Osteocyte (in vitro differentiated cells): ENCODE measurements at regions not wholly inside any gene's neighbourhood (a gene's known extent, or its start where the extent isn't known, plus 50 kb on each side); places are given as distances from the start of the nearest gene placed in this dataset.

ENCODE experiments used
- DNase-seq: peaks from one replicate; pipeline ENCODE4 v3.0.0; 2021; ENCODE audit warnings: mixed read lengths; ENCODE audit not compliant: unreplicated experiment; ENCODE audit errors: extremely low spot score
- H3K27ac Mint-ChIP-seq: one replicate; pipeline ENCODE4 v1.8.0; 2021; ENCODE audit warnings: mild to moderate bottlenecking, mixed read lengths; ENCODE audit not compliant: unreplicated experiment
- H3K27me3 Mint-ChIP-seq: one replicate; pipeline ENCODE4 v1.8.0; 2021; ENCODE audit warnings: mixed read lengths; ENCODE audit not compliant: unreplicated experiment
- H3K36me3 Mint-ChIP-seq: one replicate; pipeline ENCODE4 v1.8.0; 2021; ENCODE audit warnings: mixed read lengths; ENCODE audit not compliant: unreplicated experiment
- H3K4me1 Mint-ChIP-seq: one replicate; pipeline ENCODE4 v1.8.0; 2021; ENCODE audit warnings: mixed read lengths; ENCODE audit not compliant: unreplicated experiment
- H3K4me3 Mint-ChIP-seq: one replicate; pipeline ENCODE4 v1.8.0; 2021; ENCODE audit warnings: mild to moderate bottlenecking, moderate library complexity, mixed read lengths; ENCODE audit not compliant: unreplicated experiment
- H3K9me3 Mint-ChIP-seq: one replicate; pipeline ENCODE4 v1.8.0; 2021; ENCODE audit warnings: mixed read lengths; ENCODE audit not compliant: unreplicated experiment
- TF ChIP-seq, protein P1 (sequence below): fragments of 200-600 bp; sonication (generic); IDR thresholded peaks from 2 replicates; pipeline ENCODE4 v1.5.0; 2021; ENCODE audit warnings: antibody characterized with exemption, mild to moderate bottlenecking, moderate library complexity

DNA sequence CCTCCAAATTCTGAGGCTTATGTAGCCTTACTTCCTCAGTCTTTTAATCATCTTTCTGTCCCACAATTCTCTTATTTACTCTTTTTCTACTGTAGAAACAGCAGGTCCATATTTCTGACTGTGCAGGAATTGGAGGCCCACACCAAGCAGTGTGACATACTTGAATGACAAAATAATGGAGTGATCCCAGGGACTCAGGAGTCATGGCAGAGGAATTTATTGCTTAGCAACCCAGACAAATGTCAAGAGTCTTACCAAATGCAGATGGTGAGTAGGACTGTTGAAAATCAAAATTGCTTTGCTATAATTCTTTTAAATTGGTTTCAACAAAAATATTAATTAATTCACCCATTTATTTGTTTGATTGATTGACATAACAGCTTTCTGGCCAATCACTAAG, 59.9 kb downstream of the HTR1B start:
- TF ChIP-seq, protein P1, sequence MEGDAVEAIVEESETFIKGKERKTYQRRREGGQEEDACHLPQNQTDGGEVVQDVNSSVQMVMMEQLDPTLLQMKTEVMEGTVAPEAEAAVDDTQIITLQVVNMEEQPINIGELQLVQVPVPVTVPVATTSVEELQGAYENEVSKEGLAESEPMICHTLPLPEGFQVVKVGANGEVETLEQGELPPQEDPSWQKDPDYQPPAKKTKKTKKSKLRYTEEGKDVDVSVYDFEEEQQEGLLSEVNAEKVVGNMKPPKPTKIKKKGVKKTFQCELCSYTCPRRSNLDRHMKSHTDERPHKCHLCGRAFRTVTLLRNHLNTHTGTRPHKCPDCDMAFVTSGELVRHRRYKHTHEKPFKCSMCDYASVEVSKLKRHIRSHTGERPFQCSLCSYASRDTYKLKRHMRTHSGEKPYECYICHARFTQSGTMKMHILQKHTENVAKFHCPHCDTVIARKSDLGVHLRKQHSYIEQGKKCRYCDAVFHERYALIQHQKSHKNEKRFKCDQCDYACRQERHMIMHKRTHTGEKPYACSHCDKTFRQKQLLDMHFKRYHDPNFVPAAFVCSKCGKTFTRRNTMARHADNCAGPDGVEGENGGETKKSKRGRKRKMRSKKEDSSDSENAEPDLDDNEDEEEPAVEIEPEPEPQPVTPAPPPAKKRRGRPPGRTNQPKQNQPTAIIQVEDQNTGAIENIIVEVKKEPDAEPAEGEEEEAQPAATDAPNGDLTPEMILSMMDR = no peak

DNA sequence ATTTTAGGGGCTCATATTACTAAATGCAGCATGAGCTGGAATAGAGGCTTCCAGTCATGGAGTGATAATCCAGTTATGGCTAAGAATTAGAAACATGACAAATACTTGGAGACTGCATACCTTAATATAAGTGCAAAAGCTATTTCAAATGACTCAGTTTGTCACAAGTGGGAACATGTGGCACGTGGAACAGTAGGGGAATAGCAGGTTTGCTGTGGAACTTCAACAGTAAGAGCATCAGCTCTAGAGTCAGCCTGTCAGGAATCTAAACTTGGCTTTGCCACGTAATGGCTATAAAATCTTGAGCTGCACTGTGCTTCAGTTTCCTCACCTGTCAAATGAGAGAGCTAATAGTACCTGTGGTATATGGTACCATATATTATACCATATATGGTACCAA, 62.1 kb downstream of the HTR1B start:
- H3K9me3 Mint-ChIP-seq = no peaks in the 10 kb centered on the region
- no peak overlapping the region for H3K27ac Mint-ChIP-seq
- no peak for DNase-seq
- no peaks in the 10 kb centered on the region for H3K27me3 Mint-ChIP-seq
- TF ChIP-seq, protein P1 = no peak
- H3K4me1 Mint-ChIP-seq = peaks cover 10% of the 10 kb centered on the region
- H3K36me3 Mint-ChIP-seq = no peaks in the 10 kb centered on the region
- no peak overlapping the region for H3K4me3 Mint-ChIP-seq

More for the DNA sequence above, 59.9 kb downstream of the HTR1B start:
- Mint-ChIP-seq H3K4me1 (peaks cover 10% of the 10 kb centered on the region), H3K27me3 (no peaks in the 10 kb centered on the region), H3K4me3 (no peak overlapping the region), H3K9me3 (no peaks in the 10 kb centered on the region), H3K36me3 (no peaks in the 10 kb centered on the region), H3K27ac (peak overlapping the region; percentile 14)
- no peak for DNase-seq

DNA sequence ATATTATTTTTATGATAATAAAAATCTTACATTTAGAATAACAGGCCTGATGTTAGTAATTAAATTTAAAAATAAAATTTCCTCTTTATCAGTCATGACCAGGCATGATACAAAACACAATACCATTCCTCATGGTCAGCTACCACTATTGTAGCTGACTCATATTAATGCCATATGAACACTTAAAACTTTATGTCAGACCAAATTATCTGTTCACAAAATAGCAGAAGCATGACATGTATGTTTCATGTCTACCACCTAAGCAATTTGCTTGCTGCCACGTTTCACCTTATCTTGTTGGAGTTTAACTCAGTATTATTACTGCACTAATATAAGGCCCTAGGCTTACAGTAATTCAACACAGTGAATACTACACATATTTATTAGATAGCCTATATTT, 65.7 kb downstream of the HTR1B start:
- Mint-ChIP-seq H3K27ac (no peak overlapping the region), H3K4me3 (no peak overlapping the region), H3K36me3 (no peaks in the 10 kb centered on the region), H3K4me1 (no peaks in the 10 kb centered on the region), H3K9me3 (no peaks in the 10 kb centered on the region), H3K27me3 (peaks cover 2% of the 10 kb centered on the region)
- TF ChIP-seq, protein P1 = no peak
- no peak for DNase-seq

DNA sequence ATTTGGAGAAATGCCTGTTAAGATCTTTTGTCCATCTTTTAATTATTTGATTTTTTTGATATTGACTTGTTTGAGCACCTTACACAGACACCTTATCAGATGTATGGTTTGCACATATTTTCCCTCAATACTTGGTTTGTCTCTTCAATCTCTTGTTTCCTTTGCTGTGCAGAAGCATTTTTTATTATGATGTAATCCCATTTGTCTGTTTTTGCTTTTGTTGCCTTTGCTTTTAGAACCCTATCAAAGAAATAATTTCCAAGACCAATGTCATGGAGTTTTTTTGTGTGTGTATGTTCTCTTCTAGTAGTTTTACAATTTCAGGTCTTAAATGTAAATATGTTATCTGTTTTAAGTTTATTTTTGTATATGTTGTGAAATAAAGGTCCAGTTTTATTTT, 73.9 kb downstream of the HTR1B start:
- no peak for DNase-seq
- Mint-ChIP-seq H3K27ac (no peak overlapping the region), H3K36me3 (no peaks in the 10 kb centered on the region)

DNA sequence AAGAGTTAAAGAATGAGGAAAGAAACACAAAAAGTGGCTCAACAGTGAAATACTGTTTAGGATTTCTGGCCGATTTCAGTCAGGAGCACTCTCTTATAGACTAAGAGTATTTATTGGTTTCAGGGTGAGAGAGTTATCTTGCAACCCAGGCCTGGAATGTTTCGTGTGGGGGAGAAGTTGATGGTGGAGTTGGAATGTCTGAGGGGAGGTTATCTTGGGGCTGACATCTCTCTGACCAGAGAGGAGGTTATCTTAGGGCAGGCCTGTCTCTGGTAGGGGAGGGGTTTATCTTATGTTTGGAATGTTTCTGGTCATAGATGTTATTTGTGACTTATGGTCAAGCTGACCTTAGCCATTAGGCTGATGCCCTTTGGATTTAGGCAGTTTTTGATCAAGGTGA, 80.3 kb downstream of the HTR1B start:
- H3K4me3 Mint-ChIP-seq = no peak overlapping the region
- H3K36me3 Mint-ChIP-seq = no peaks in the 10 kb centered on the region
- no peak for DNase-seq
- no peaks in the 10 kb centered on the region for H3K4me1 Mint-ChIP-seq
- no peak overlapping the region for H3K27ac Mint-ChIP-seq
- TF ChIP-seq, protein P1 = no peak
- H3K27me3 Mint-ChIP-seq = no peaks in the 10 kb centered on the region
- H3K9me3 Mint-ChIP-seq = peaks cover 6% of the 10 kb centered on the region

More for the DNA sequence above, 73.9 kb downstream of the HTR1B start:
- Mint-ChIP-seq H3K9me3 (peaks cover 14% of the 10 kb centered on the region), H3K27me3 (peaks cover 8% of the 10 kb centered on the region), H3K4me3 (no peak overlapping the region), H3K4me1 (no peaks in the 10 kb centered on the region)
- TF ChIP-seq, protein P1 = no peak
